B cell (primary cell): ENCODE measurements at regions not wholly inside any gene's neighbourhood (a gene's known extent, or its start where the extent isn't known, plus 50 kb on each side); places are given as distances from the start of the nearest gene placed in this dataset.

Experiments used
- ATAC-seq: fragments of 200-7000 bp; cut with Tn5 transposase; one replicate; pipeline ENCODE4 v1.10.0; 2021; ENCODE audit warnings: low read depth, mild to moderate bottlenecking, moderate number of reproducible peaks, moderate library complexity
- CTCF ChIA-PET: fragments of 350-600 bp; sonication (Branson Sonifier 250); formaldehyde crosslinking; loops from one replicate; lab custom pipeline; 2021; ENCODE audit warnings: antibody characterized with exemption, inconsistent platforms; lab: Charles Lee
- POLR2A ChIA-PET: fragments of 350-600 bp; sonication (Branson Sonifier 250); formaldehyde crosslinking; loops from one replicate; lab custom pipeline; 2021; ENCODE audit warnings: antibody characterized with exemption; lab: Charles Lee
- DNase-seq: peaks from one replicate; pipeline ENCODE4 v3.0.0; 2013
- H2AFZ ChIP-seq: 2 replicates; pipeline ENCODE4 v1.6.1; 2012; ENCODE audit warnings: mild to moderate bottlenecking, low read depth, low read length; ENCODE audit not compliant: insufficient read depth, poor library complexity, severe bottlenecking
- H3K27ac ChIP-seq, 2 donors: 1 replicate in 1 of 2; 2 replicates in 1 of 2; pipeline ENCODE4 v1.5.1; 2012 to 2013; ENCODE audit warnings: low read length in 2 of 2, mild to moderate bottlenecking in 2 of 2, moderate library complexity in 1 of 2
- H3K27me3 ChIP-seq, 4 experiments: fragments of 200-600 bp in 1 of 4; sonication (generic) in 1 of 4; replicated peaks in 1 of 4; 1 replicate in 2 of 4; 2 replicates in 2 of 4; pipeline versions ENCODE4 v1.6.1 to v1.7.0; 2013 to 2016; ENCODE audit warnings: low read length in 3 of 4, mild to moderate bottlenecking in 2 of 4, mixed read lengths in 1 of 4, moderate library complexity in 1 of 4; ENCODE audit not compliant: insufficient read depth in 4 of 4, control insufficient read depth in 3 of 4; ENCODE audit errors: control extremely low read depth in 1 of 4
- H3K36me3 ChIP-seq, 2 experiments: replicated peaks in 1 of 2; 1 replicate in 1 of 2; 2 replicates in 1 of 2; pipeline versions ENCODE4 v1.6.1 to v1.7.1; 2013; ENCODE audit warnings: low read length in 1 of 2; ENCODE audit not compliant: insufficient read depth in 2 of 2, control insufficient read depth in 1 of 2; ENCODE audit errors: control extremely low read depth in 1 of 2, extremely low read depth in 1 of 2
- H3K4me1 ChIP-seq, 2 donors: fragments of 200-600 bp in 1 of 2; sonication (generic) in 1 of 2; 1 replicate in 1 of 2; 2 replicates in 1 of 2; pipeline versions ENCODE4 v1.5.1 to v1.6.1; 2013 to 2017; ENCODE audit warnings: low read length in 2 of 2; ENCODE audit not compliant: control insufficient read depth in 2 of 2, insufficient read depth in 2 of 2
- H3K4me2 ChIP-seq: replicated peaks from 2 replicates; pipeline ENCODE3; 2012; ENCODE audit warnings: mild to moderate bottlenecking, low read depth, low read length; ENCODE audit not compliant: poor library complexity, severe bottlenecking
- H3K4me3 ChIP-seq, 5 experiments: fragments of 200-600 bp in 1 of 5; sonication (generic) in 1 of 5; 1 replicate in 3 of 5; 2 replicates in 2 of 5; pipeline versions ENCODE4 v1.5.1 to v1.7.0; 2011 to 2016; ENCODE audit warnings: low read length in 4 of 5, mild to moderate bottlenecking in 4 of 5, low read depth in 2 of 5, control low read depth in 1 of 5, moderate library complexity in 1 of 5; ENCODE audit not compliant: insufficient read depth in 1 of 5; ENCODE audit errors: control extremely low read depth in 1 of 5, extremely low read depth in 1 of 5
- H3K79me2 ChIP-seq: fragments of 200-600 bp; sonication (generic); one replicate; pipeline ENCODE4 v1.6.0; 2016; ENCODE audit warnings: low read length; ENCODE audit not compliant: control insufficient read depth, insufficient read depth
- H3K9ac ChIP-seq: fragments of 200-600 bp; sonication (generic); 2 replicates; pipeline ENCODE4 v1.6.1; 2017; ENCODE audit warnings: mild to moderate bottlenecking, low read length, moderate library complexity
- H3K9me3 ChIP-seq, 3 donors: one replicate each; pipeline versions ENCODE4 v1.6.1 to v1.7.1; 2013; ENCODE audit warnings: low read length in 2 of 3; ENCODE audit not compliant: control insufficient read depth in 2 of 3, insufficient read depth in 1 of 3; ENCODE audit errors: control extremely low read depth in 1 of 3
- H4K20me1 ChIP-seq: 2 replicates; pipeline ENCODE4 v1.6.0; 2012; ENCODE audit warnings: mild to moderate bottlenecking, low read length; ENCODE audit not compliant: insufficient read depth, control insufficient read depth, poor library complexity, severe bottlenecking
- H3K27ac Mint-ChIP-seq: one replicate; pipeline ENCODE4 v1.8.0; 2021; ENCODE audit warnings: mixed read lengths
- H3K27me3 Mint-ChIP-seq: one replicate; pipeline ENCODE4 v1.8.0; 2021; ENCODE audit warnings: mixed read lengths
- H3K4me1 Mint-ChIP-seq: one replicate; pipeline ENCODE4 v1.8.0; 2021; ENCODE audit warnings: mixed read lengths
- H3K4me3 Mint-ChIP-seq: one replicate; pipeline ENCODE4 v1.8.0; 2021; ENCODE audit warnings: mixed read lengths
- H3K9me3 Mint-ChIP-seq: one replicate; pipeline ENCODE4 v1.8.0; 2022; ENCODE audit warnings: mixed read lengths; ENCODE audit not compliant: insufficient read depth
- EZH2 ChIP-seq: IDR thresholded peaks from 2 replicates; pipeline ENCODE4 v1.6.1; 2012; ENCODE audit warnings: borderline replicate concordance, low read depth, mild to moderate bottlenecking, moderate library complexity, low read length; ENCODE audit not compliant: insufficient read depth, poor library complexity, severe bottlenecking
- WGBS: methylation state at CpG from one replicate; pipeline ENCODE4 v1.1.5; 2013; ENCODE audit warnings: missing lambda C conversion rate; ENCODE audit not compliant: insufficient coverage; 5-methylcytosine and 5-hydroxymethylcytosine counted together
- intact Hi-C: fragments of 100-400 bp; cut with micrococcal nuclease; formaldehyde crosslinking; loops from one replicate; pipeline ENCODE4 v1.10.0; 2022
- TF ChIP-seq, protein P1 (sequence below): fragments of 200-600 bp; IDR thresholded peaks from one replicate; pipeline ENCODE4 v1.8.0; 2022; ENCODE audit warnings: antibody characterized with exemption, mild to moderate bottlenecking

DNA sequence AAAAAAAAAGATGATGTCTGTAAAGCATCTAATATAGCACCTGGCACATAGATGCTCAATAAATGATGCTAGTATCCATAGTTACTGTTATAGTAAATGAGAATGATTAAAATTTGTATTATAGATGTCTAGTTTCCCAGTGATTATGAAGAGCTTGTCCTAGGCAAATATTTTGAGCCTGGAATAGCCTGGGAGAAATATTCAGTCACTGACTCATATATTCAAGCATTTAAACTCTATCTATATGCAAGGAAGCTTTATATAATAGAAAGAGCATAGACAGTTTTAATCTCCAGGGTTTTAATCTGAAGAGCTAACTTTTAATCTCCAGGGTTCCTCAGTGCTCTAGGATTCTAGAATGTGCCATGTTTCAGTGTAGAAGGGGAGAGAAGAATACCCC is 91.5 kb upstream of the VASH1 start:
- no peaks in the 10 kb centered on the region for H3K36me3 ChIP-seq
- ChIA-PET POLR2A (no interaction called here), CTCF (no interaction called here)
- no peak overlapping the region for H3K27ac ChIP-seq
- no peak overlapping the region for H3K4me3 ChIP-seq
- no peaks in the 10 kb centered on the region for H3K79me2 ChIP-seq
- peaks cover 0 to 8% (median 0%) of the 10 kb centered on the region in 4 experiments for H3K27me3 ChIP-seq
- peaks cover 3 to 14% (median 10%) of the 10 kb centered on the region in 3 donors for H3K9me3 ChIP-seq
- DNase-seq, result no peak
- ATAC-seq, result no peak
- Mint-ChIP-seq H3K27me3 (peaks cover 19% of the 10 kb centered on the region), H3K9me3 (peaks cover 11% of the 10 kb centered on the region), H3K4me1 (no peaks in the 10 kb centered on the region), H3K27ac (no peak overlapping the region), H3K4me3 (no peak overlapping the region)
- no peaks in the 10 kb centered on the region for H3K4me1 ChIP-seq
- no peak for TF ChIP-seq EZH2
- TF ChIP-seq, protein P1, sequence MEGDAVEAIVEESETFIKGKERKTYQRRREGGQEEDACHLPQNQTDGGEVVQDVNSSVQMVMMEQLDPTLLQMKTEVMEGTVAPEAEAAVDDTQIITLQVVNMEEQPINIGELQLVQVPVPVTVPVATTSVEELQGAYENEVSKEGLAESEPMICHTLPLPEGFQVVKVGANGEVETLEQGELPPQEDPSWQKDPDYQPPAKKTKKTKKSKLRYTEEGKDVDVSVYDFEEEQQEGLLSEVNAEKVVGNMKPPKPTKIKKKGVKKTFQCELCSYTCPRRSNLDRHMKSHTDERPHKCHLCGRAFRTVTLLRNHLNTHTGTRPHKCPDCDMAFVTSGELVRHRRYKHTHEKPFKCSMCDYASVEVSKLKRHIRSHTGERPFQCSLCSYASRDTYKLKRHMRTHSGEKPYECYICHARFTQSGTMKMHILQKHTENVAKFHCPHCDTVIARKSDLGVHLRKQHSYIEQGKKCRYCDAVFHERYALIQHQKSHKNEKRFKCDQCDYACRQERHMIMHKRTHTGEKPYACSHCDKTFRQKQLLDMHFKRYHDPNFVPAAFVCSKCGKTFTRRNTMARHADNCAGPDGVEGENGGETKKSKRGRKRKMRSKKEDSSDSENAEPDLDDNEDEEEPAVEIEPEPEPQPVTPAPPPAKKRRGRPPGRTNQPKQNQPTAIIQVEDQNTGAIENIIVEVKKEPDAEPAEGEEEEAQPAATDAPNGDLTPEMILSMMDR, result no peak
- H3K4me2 ChIP-seq, result no peak overlapping the region
- H3K9ac ChIP-seq, result no peak overlapping the region
- no peaks in the 10 kb centered on the region for H4K20me1 ChIP-seq
- intact Hi-C loops, result no loop called here
- H2AFZ ChIP-seq, result no peak overlapping the region

DNA sequence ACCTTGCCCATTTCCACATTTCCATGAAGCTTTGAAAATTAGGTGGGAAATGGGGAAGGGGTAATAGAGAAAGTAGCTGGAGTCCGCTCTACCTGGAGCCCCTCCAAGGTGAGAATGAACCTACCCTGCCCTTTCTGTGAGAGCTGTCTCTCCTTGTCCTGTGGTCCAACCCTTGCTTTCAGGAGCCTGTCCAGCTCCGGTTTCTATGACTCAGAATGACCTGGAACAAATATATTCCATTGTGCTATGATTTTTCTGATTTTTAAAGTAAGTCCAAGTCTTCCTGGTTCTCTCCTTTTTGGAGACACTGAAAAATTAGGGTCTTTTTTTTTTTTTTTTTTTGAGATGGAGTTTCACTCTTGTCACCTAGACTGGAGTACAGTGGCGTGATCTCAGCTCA is 89.1 kb upstream of the VASH1 start:
- intact Hi-C loops, result no loop called here
- H4K20me1 ChIP-seq, result no peaks in the 10 kb centered on the region
- peaks cover 3 to 14% (median 14%) of the 10 kb centered on the region in 3 donors for H3K9me3 ChIP-seq
- no peak overlapping the region for H2AFZ ChIP-seq
- no peak overlapping the region for H3K4me3 ChIP-seq
- TF ChIP-seq EZH2, result no peak
- TF ChIP-seq, protein P1, result no peak
- no peak for DNase-seq
- H3K79me2 ChIP-seq, result no peaks in the 10 kb centered on the region
- H3K27ac ChIP-seq, result no peak overlapping the region
- no peak overlapping the region for H3K4me3 Mint-ChIP-seq
- H3K27ac Mint-ChIP-seq, result no peak overlapping the region
- no peaks in the 10 kb centered on the region for H3K4me1 Mint-ChIP-seq
- no peak overlapping the region for H3K9ac ChIP-seq
- no peaks in the 10 kb centered on the region for H3K4me1 ChIP-seq
- ChIA-PET CTCF (no interaction called here), POLR2A (interaction anchor here (0.6 kb wide), 1 partner anchor 807 kb away, joined by 4 read pairs; no protein-coding TSS in a partner anchor)
- peaks cover 11% of the 10 kb centered on the region for H3K9me3 Mint-ChIP-seq
- peaks cover 32% of the 10 kb centered on the region for H3K27me3 Mint-ChIP-seq
- H3K4me2 ChIP-seq, result no peak overlapping the region
- ATAC-seq, result no peak
- no peaks in the 10 kb centered on the region for H3K36me3 ChIP-seq
- H3K27me3 ChIP-seq, result peaks cover 0 to 8% (median 0%) of the 10 kb centered on the region in 4 experiments
- WGBS, result 63% methylated on average over 1 of the region's 3 CpGs
